ENCODE measurements at regions not wholly inside any gene's neighbourhood (a gene's known extent, or its start where the extent isn't known, plus 50 kb on each side); places are given as distances from the start of the nearest gene placed in this dataset.

GRCh38 chrY:7169475-7169874 is 257.9 kb upstream of the AMELY start:
- TF ChIP-seq POLR2A (IDR thresholded peaks at IDR 0.05): no peak
- TF ChIP-seq CTCF (IDR thresholded peaks at IDR 0.05): no peak

Measured in adrenal gland (tissue), 5 donors.